GM18909 (cell line): ENCODE measurements at regions not wholly inside any gene's neighbourhood (a gene's known extent, or its start where the extent isn't known, plus 50 kb on each side); places are given as distances from the start of the nearest gene placed in this dataset.

Experiments
- ATAC-seq: cut with Tn5 transposase; IDR thresholded peaks from one replicate; pipeline ENCODE4 v1.9.1; 2021; ENCODE audit warnings: mild to moderate bottlenecking; ENCODE audit not compliant: unreplicated experiment, poor library complexity

DNA sequence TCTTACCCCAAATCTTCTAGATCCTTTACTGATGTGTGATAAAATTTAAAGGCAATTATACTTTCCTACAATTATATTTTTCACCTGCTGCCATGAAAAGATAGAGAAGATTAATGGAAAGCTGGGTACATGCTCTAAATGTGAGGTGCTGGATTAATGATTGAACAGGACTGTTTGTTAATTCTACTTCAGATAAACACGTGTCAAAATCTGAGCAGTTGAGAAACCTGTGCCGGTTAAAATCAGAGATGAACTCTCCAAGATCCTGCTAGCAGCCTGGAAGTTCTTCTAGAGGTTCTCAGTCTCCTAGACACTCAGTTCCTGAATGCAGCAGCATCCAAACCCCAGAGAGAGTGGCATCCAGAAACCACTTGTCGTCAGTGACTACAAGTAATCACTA lies 69.2 kb downstream of the INHBA start:
- ATAC-seq, result no peak

- peak; percentile 87 for ATAC-seq
Observed at GRCh38 chr7:41630741-41631140, 72.1 kb downstream of the INHBA start.

GRCh38 chr7:41629711-41630111 lies 73.2 kb downstream of the INHBA start:
- no peak for ATAC-seq

- no peak for ATAC-seq
Observed at GRCh38 chr7:41628901-41629300, 74.0 kb downstream of the INHBA start.

DNA sequence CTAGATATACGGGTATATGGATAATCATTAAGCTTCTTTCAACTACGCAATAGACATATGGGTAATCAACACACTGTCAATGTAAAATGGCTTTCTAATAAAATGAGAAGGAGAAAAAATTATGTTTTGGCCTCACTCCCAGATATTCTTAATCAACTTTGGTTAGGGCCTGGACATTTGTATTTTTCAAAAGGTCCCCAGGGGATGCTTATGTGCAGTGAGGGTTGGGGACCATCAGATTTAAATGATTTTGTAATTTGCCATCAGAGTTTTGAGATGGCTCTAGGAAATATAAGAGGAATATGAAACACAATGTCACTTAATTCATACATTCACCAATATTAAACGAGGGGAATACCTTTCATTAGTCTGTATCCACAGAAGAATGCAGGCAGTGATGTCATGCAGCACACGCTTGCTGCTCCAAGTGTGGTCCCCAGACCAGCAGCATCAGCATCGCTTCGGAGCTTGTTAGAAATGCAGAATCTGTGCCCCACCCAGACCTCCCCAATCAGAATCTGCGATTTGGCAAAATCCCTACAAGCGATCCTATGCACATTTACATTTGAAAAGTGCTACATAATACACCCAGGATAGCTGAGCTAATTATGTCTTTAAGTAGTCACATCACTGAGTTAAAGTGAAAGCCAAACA lies 75.1 kb downstream of the INHBA start:
- no peak for ATAC-seq

GRCh38 chr7:41624818-41625217 lies 78.1 kb downstream of the INHBA start:
- no peak for ATAC-seq

GRCh38 chr7:41621953-41622831 lies 80.7 kb downstream of the INHBA start:
- no peak for ATAC-seq

GRCh38 chr7:41617987-41618386 lies 84.9 kb downstream of the INHBA start:
- ATAC-seq, result no peak

DNA sequence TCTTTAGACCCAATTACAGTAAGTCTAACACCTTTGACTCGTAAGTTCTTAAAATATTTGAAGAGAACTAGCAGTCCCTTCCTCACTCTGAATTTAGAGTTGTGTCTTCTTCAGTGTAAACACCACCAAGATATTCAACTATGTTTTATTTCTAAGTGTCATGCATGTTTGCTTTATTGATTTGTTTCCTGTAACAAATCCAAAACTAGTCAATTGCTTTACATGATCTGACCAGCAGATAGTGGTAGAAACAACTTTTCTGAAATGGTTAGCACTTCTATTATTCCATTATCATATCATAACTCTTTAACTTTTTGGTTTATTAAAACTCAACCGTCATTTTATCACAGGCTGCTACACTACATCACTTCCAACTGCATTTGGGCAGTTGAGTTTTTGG lies 90.1 kb downstream of the INHBA start:
- ATAC-seq, result no peak

DNA sequence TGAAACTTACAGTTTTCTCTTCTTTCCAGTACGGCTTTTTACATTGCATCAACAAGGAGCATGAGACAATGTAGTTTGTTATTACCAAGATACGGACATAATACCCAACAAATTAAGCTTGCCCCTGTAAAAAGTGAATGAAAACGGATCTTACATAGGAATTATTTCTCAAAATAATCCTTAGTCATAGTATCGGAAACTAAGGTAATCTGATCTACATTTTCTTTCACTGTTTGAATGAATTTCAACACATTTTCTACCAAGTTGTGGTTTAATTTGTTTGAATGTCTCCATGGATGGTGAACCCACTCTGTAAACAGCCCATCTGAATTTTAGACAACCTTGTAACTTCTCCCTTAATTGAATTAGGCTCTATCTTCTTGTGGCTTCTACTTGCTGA lies 90.5 kb downstream of the INHBA start:
- no peak for ATAC-seq

DNA sequence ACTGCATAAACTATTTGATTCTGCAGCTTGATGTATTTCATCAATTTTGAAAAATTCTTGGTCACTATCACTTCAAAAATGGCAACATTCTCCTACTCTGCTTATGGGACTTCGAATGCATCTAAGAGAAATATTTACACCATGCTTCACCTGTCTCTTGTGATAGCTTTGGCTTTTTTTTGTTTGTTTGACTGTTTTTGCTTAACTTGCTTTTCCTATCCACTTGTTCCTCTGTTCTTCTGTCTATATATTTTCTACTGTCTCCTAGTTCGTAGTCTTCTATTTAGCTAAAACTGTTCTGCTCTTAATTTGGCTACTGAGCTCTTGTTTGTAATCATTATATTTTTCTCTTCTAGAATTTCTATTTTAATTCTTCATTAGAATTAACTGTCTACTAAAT lies 94.4 kb downstream of the INHBA start:
- ATAC-seq, result no peak

- no peak for ATAC-seq
Observed at GRCh38 chr7:41603985-41604384, 98.9 kb downstream of the INHBA start.

- no peak for ATAC-seq
Observed at GRCh38 chr7:41599760-41600159, 103.1 kb downstream of the INHBA start.

- no peak for ATAC-seq
Observed at GRCh38 chr7:41592794-41593193, 110.1 kb downstream of the INHBA start.

DNA sequence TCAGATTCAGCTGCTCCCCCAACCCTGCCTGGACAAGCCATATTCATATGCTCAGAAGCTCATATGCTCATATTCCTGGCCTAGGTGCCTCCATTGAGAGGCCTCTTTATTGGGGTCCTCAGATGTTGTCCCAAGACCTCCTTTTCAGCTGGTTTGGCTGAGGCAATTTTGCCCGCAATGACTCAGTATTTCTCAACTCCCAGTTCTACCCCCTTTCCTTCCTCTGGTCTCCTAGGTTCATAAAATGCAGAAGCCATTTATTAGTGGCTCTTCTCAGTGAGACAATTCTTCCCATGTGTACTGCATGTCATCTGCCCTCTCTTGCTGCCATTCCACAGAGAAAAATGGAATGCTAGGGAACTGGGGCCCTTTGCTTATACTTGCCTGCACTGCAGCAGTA lies 110.7 kb downstream of the INHBA start:
- ATAC-seq, result no peak

DNA sequence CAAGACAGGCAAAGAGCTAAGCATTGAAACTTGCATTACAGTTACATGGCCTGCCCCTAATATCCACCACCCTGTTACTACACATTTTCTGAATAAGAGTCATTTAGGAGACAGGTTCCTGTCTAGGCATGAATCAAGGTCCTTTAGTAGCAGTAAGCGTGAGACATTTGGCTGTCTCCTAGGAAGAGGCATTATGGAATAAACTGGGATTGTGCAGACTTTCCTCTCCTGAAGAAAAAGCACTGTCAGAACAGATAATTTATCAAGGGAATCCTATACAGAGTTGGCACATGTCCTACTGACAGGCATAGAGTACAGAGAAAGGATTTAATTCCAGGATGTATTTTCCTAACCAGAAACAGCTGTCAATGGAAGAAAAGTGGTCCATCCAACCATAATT lies 111.9 kb downstream of the INHBA start:
- ATAC-seq, result no peak

DNA sequence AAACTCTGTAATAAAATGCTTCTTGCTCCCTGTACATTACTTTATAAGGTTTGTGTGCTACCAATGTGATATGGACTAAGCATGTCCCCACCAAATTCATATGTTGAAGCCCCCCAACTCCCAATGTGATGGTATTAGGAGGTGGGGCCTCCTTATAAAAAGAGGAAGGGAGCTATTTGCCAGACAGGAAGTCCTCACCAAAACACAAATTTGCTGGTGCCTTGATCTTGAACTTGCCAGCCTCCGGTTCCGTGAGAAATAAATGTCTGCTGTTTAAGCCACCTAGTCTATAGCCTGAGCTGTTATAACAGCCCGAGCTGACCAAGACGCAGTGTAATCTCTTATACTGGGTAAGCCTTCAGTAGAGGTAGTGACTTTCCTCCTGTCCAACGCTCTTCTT lies 114.5 kb downstream of the INHBA start:
- ATAC-seq, result no peak

- ATAC-seq, result no peak
Observed at GRCh38 chr7:41586931-41587640, 115.8 kb downstream of the INHBA start.

- ATAC-seq, result no peak
Observed at GRCh38 chr7:41584746-41585145, 118.1 kb downstream of the INHBA start.

GRCh38 chr7:41582116-41582515 lies 120.8 kb downstream of the INHBA start:
- ATAC-seq, result no peak

DNA sequence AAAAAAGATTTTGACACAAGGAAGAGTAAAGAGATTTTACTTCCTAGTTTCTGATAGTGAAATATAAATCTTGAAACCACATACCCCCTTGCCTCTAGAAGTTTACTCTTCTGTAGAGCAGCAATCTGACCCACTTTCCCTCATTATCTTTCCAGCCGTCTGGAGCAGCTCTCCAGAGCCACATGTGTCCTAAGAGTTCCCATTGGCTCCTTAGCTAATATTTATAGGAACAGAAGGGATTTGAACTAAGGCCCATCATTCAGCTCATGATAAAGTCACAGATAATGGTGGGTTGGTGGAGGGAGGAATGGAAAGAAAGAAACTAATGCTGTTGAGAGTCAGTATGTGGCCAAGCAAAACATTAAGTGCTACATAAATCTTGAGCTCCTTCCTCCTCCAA lies 121.8 kb downstream of the INHBA start:
- ATAC-seq, result no peak
